Spleen (tissue), 11 donors: ENCODE measurements at regions not wholly inside any gene's neighbourhood (a gene's known extent, or its start where the extent isn't known, plus 50 kb on each side); places are given as distances from the start of the nearest gene placed in this dataset.
A peak's percentile ranks its signal among the peaks of the same experiment; 100 is the strongest.

ENCODE experiments used
- DNase-seq: peaks from one replicate; pipeline ENCODE4 v3.0.0-alpha.2; 2020
- H3K27ac ChIP-seq, 8 donors: fragments of 200-600 bp; sonication (generic) in 7 of 8; 1 replicate in 4 of 8; 2 replicates in 4 of 8; pipeline versions ENCODE4 v1.5.0 to v1.8.0; 2016 to 2021; ENCODE audit warnings: inconsistent platforms in 4 of 8, mild to moderate bottlenecking in 4 of 8, moderate library complexity in 1 of 8
- H3K27me3 ChIP-seq, 7 donors: fragments of 200-600 bp; sonication (generic) in 6 of 7; replicated peaks in 1 of 7; 1 replicate in 4 of 7; 2 replicates in 3 of 7; pipeline versions ENCODE4 v1.5.0 to v1.8.0; 2016 to 2021; ENCODE audit warnings: inconsistent platforms in 3 of 7, mild to moderate bottlenecking in 1 of 7
- H3K36me3 ChIP-seq, 6 donors: fragments of 200-600 bp; sonication (generic) in 5 of 6; 1 replicate in 4 of 6; 2 replicates in 2 of 6; pipeline versions ENCODE4 v1.5.0 to v1.8.0; 2016 to 2021; ENCODE audit warnings: inconsistent platforms in 2 of 6
- H3K4me1 ChIP-seq, 6 donors: fragments of 200-600 bp; sonication (generic) in 5 of 6; 1 replicate in 3 of 6; 2 replicates in 3 of 6; pipeline versions ENCODE4 v1.5.0 to v1.8.0; 2016 to 2021; ENCODE audit warnings: inconsistent platforms in 3 of 6
- H3K4me3 ChIP-seq, 8 donors: fragments of 200-600 bp; sonication (generic) in 7 of 8; 1 replicate in 4 of 8; 2 replicates in 4 of 8; pipeline versions ENCODE4 v1.5.0 to v1.8.0; 2016 to 2021; ENCODE audit warnings: inconsistent platforms in 4 of 8, mild to moderate bottlenecking in 4 of 8, moderate library complexity in 2 of 8
- H3K9me3 ChIP-seq, 8 donors: fragments of 200-600 bp; sonication (generic) in 7 of 8; 1 replicate in 4 of 8; 2 replicates in 4 of 8; pipeline versions ENCODE4 v1.5.0 to v1.8.0; 2016 to 2021; ENCODE audit warnings: inconsistent platforms in 4 of 8
- POLR2A ChIP-seq, 3 donors: fragments of 450-650 bp; IDR thresholded peaks; one replicate each; pipeline ENCODE4 v1.5.1; 2017; ENCODE audit warnings: antibody characterized with exemption in 3 of 3, mild to moderate bottlenecking in 1 of 3
- POLR2AphosphoS5 ChIP-seq, 3 donors: sonication (generic); formaldehyde crosslinking; IDR thresholded peaks; one replicate each; pipeline ENCODE4 v1.5.1; 2017; ENCODE audit warnings: antibody characterized with exemption in 3 of 3
- WGBS, 5 donors: extraction: QIAGEN DNeasy Blood & Tissue Kit in 3 of 5; methylation state at CpG; one replicate each; pipeline versions ENCODE4 v1.1.5 to v1.1.7; 2013 to 2018; 5-methylcytosine and 5-hydroxymethylcytosine counted together
- intact Hi-C: fragments of 100-400 bp; cut with DNase I; formaldehyde crosslinking; loops from one replicate; pipeline ENCODE4 v1.15.0; 2023; ENCODE audit warnings: low total_unique reads
- TF ChIP-seq, protein P1 (sequence below), 11 experiments: fragments of 200-600 bp in 7 of 11; fragments of 450-650 bp in 4 of 11; sonication (generic) in 4 of 11; IDR thresholded peaks in 8 of 11; conservative IDR thresholded peaks in 3 of 11; 1 replicate in 7 of 11; 2 replicates in 4 of 11; pipeline versions ENCODE4 v1.4.0 to v1.8.0; 2016 to 2021; ENCODE audit warnings: antibody characterized with exemption in 11 of 11, inconsistent platforms in 4 of 11, mild to moderate bottlenecking in 1 of 11
- donor health status: healthy with polysubstance abuse.
- donor health status: DM: no; HTN: no; CAD: no; lungs with moderate emphysema.
- donor health status: DM: no; HTN: no; CAD: no.
- donor health status: Bipolar disorder and iron deficiency.
- donor health status: healthy.
- donor health status: DM: no; HTN: no; CAD: no.
- donor health status: DM: yes; HTN: yes; CAD: no.

DNA sequence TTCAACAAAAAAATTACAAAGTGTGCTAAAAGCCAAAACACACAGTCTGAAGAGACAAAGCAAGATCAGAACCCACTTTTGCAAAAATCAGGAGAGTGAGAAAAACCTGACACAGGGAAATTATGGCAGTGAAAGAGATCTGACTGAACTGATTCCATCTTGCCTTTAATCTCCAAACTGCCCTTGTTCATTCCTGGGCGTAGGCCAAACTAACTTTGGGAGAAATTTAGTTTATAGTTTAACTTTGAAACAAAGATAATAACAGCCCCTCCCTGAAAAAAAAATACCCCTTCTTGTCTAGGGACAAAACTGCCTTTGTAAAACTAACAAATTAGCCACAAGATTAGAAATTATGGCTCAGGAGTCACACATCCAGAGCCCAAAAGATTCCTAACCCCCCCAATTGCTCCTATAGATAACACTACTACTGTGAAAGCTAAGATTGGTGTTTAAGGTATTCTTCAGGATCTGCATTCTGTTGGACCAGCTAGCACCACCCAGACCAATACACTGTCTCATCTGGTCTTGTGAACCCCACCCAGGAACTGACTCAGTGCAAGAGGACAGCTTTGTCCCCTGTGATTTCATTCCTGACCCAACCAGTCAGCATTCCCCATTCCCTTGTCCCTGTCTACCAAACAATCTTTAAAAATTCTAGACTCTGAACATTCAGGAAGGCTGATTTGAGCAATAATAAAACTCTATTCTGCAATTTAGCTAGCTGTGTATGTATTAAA is 226.1 kb upstream of the SH3BP4 start:
- intact Hi-C loops, result no loop called here
- 73 to 100% (median 80%) methylated on average over 1 of the region's 1 CpG for WGBS, 5 donors
- TF ChIP-seq, protein P1, sequence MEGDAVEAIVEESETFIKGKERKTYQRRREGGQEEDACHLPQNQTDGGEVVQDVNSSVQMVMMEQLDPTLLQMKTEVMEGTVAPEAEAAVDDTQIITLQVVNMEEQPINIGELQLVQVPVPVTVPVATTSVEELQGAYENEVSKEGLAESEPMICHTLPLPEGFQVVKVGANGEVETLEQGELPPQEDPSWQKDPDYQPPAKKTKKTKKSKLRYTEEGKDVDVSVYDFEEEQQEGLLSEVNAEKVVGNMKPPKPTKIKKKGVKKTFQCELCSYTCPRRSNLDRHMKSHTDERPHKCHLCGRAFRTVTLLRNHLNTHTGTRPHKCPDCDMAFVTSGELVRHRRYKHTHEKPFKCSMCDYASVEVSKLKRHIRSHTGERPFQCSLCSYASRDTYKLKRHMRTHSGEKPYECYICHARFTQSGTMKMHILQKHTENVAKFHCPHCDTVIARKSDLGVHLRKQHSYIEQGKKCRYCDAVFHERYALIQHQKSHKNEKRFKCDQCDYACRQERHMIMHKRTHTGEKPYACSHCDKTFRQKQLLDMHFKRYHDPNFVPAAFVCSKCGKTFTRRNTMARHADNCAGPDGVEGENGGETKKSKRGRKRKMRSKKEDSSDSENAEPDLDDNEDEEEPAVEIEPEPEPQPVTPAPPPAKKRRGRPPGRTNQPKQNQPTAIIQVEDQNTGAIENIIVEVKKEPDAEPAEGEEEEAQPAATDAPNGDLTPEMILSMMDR (IDR thresholded peaks at IDR 0.05 in 8 of 11, conservative IDR thresholded peaks at IDR 0.05 in 3 of 11), result no peak
- TF ChIP-seq POLR2AphosphoS5 (IDR thresholded peaks at IDR 0.05) (no peak), POLR2A (IDR thresholded peaks at IDR 0.05) (no peak)
- no peak overlapping the region for H3K4me3 ChIP-seq
- H3K27me3 ChIP-seq, result no peaks in the 10 kb centered on the region
- H3K27ac ChIP-seq, result no peak overlapping the region
- no peaks in the 10 kb centered on the region for H3K9me3 ChIP-seq
- no peak for DNase-seq
- peaks cover 0 to 5% (median 0%) of the 10 kb centered on the region in 6 donors for H3K4me1 ChIP-seq
- no peaks in the 10 kb centered on the region for H3K36me3 ChIP-seq

GRCh38 chr2:234724850-234725249 is 227.0 kb upstream of the SH3BP4 start:
- Histone ChIP-seq H3K9me3 (no peaks in the 10 kb centered on the region), H3K36me3 (no peaks in the 10 kb centered on the region), H3K4me3 (no peak overlapping the region), H3K4me1 (no peaks in the 10 kb centered on the region), H3K27ac (no peak overlapping the region), H3K27me3 (no peaks in the 10 kb centered on the region)
- TF ChIP-seq POLR2A (IDR thresholded peaks at IDR 0.05), result no peak
- no peak for TF ChIP-seq POLR2AphosphoS5 (IDR thresholded peaks at IDR 0.05)
- TF ChIP-seq, protein P1 (IDR thresholded peaks at IDR 0.05 in 8 of 11, conservative IDR thresholded peaks at IDR 0.05 in 3 of 11), result no peak
- intact Hi-C loops, result no loop called here
- WGBS, 5 donors, result 74 to 90% (median 85%) methylated on average over 4 of the region's 4 CpGs
- DNase-seq, result no peak

DNA sequence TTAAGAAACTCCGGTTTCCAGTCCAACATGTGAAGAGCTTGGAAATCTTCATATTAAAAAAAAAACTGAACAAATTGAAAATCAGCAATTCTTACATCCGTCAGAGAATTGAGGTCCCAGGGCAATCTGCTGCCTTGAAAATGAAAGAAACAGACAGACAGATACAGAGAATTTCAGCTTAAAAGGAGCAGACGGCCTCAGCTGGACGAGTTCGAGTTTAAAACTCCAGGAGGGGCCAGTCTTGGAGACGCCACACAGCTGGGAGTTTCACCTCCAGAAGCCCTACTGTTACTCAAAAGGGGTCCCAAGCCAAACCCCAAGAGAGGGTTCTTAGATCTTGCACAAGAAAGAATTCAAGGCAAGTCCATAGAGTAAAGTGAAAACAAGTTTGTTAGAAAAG is 226.5 kb upstream of the ARL4C start:
- intact Hi-C loops, result no loop called here
- DNase-seq, result no peak
- Histone ChIP-seq H3K4me3 (no peak overlapping the region), H3K27ac (peak overlapping the region in 1 of 8 donors; percentile 15), H3K36me3 (no peaks in the 10 kb centered on the region), H3K27me3 (no peaks in the 10 kb centered on the region), H3K4me1 (no peaks in the 10 kb centered on the region), H3K9me3 (no peaks in the 10 kb centered on the region)
- TF ChIP-seq POLR2AphosphoS5 (IDR thresholded peaks at IDR 0.05) (no peak), POLR2A (IDR thresholded peaks at IDR 0.05) (no peak)
- TF ChIP-seq, protein P1 (IDR thresholded peaks at IDR 0.05 in 8 of 11, conservative IDR thresholded peaks at IDR 0.05 in 3 of 11), result no peak
- 62 to 79% (median 67%) methylated on average over 6 of the region's 6 CpGs for WGBS, 5 donors

- TF ChIP-seq POLR2A (IDR thresholded peaks at IDR 0.05) (no peak), POLR2AphosphoS5 (IDR thresholded peaks at IDR 0.05) (no peak)
- TF ChIP-seq, protein P1 (IDR thresholded peaks at IDR 0.05 in 8 of 11, conservative IDR thresholded peaks at IDR 0.05 in 3 of 11), result no peak
- no peaks in the 10 kb centered on the region for H3K27me3 ChIP-seq
- intact Hi-C loops, result no loop called here
- DNase-seq, result no peak
- no peaks in the 10 kb centered on the region for H3K4me1 ChIP-seq
- no peak overlapping the region for H3K4me3 ChIP-seq
- H3K36me3 ChIP-seq, result no peaks in the 10 kb centered on the region
- H3K9me3 ChIP-seq, result no peaks in the 10 kb centered on the region
- H3K27ac ChIP-seq, result no peak overlapping the region
These were observed 225.3 kb upstream of the ARL4C start for GRCh38 chr2:234722176-234722575.
